ENCODE measurements at regions not wholly inside any gene's neighbourhood (a gene's known extent, or its start where the extent isn't known, plus 50 kb on each side); places are given as distances from the start of the nearest gene placed in this dataset.

- Mint-ChIP-seq H3K4me3 (no peak overlapping the region), H3K27ac (ENCODE audit: low read depth) (no peak overlapping the region), H3K27me3 (no peaks in the 10 kb centered on the region), H3K36me3 (ENCODE audit: insufficient read depth) (no peaks in the 10 kb centered on the region), H3K9me3 (peaks cover 8% of the 10 kb centered on the region), H3K4me1 (no peaks in the 10 kb centered on the region)
- DNase-seq (ENCODE audit: low spot score in 2 of 2) (no peak), ATAC-seq (replicated peaks; ENCODE audit: extremely low read depth, poor library complexity, severe bottlenecking) (no peak)
These were observed 170.4 kb upstream of the CDH6 start for GRCh38 chr5:31023105-31023504.

GRCh38 chr5:31021181-31021624, 172.3 kb upstream of the CDH6 start:
- H3K27ac Mint-ChIP-seq (ENCODE audit: low read depth), result no peak overlapping the region
- no peaks in the 10 kb centered on the region for H3K27me3 Mint-ChIP-seq
- ATAC-seq (replicated peaks; ENCODE audit: extremely low read depth, poor library complexity, severe bottlenecking), result no peak
- no peaks in the 10 kb centered on the region for H3K36me3 Mint-ChIP-seq (ENCODE audit: insufficient read depth)
- peaks cover 15% of the 10 kb centered on the region for H3K9me3 Mint-ChIP-seq
- no peak for DNase-seq (ENCODE audit: low spot score in 2 of 2)
- no peak overlapping the region for H3K4me3 Mint-ChIP-seq
- H3K4me1 Mint-ChIP-seq, result no peaks in the 10 kb centered on the region

- Mint-ChIP-seq H3K4me1 (no peaks in the 10 kb centered on the region), H3K27me3 (no peaks in the 10 kb centered on the region), H3K27ac (ENCODE audit: low read depth) (no peak overlapping the region), H3K36me3 (ENCODE audit: insufficient read depth) (no peaks in the 10 kb centered on the region), H3K4me3 (no peak overlapping the region), H3K9me3 (peaks cover 54% of the 10 kb centered on the region)
- ATAC-seq (replicated peaks; ENCODE audit: extremely low read depth, poor library complexity, severe bottlenecking), result no peak
- no peak for DNase-seq (ENCODE audit: low spot score in 2 of 2)
These were observed 185.3 kb upstream of the CDH6 start for GRCh38 chr5:31008231-31008630.

DNA sequence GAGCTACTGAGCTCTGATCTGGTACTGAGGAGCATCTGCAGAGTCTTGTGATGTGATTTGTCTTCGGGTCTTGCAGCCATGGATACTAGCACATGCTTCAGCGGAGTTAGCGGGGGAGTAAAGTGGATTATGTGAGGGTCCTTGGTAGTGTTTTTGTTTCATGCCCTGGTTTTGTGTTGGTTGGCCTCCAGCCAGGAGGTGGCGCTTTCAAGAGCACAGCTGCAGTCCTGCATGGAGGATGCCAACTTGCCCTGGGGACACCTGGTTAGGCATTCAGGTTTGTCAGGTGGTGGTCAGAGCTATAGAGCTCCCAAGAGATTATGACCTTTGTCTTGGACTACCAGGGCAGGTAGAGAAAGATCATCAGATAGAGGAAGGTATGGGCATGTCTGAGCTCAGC, 185.8 kb upstream of the CDH6 start:
- Mint-ChIP-seq H3K4me1 (no peaks in the 10 kb centered on the region), H3K4me3 (no peak overlapping the region), H3K27ac (ENCODE audit: low read depth) (no peak overlapping the region), H3K27me3 (no peaks in the 10 kb centered on the region), H3K9me3 (peaks cover 55% of the 10 kb centered on the region), H3K36me3 (ENCODE audit: insufficient read depth) (no peaks in the 10 kb centered on the region)
- DNase-seq (ENCODE audit: low spot score in 2 of 2) (no peak), ATAC-seq (replicated peaks; ENCODE audit: extremely low read depth, poor library complexity, severe bottlenecking) (no peak)

- H3K4me1 Mint-ChIP-seq, result no peaks in the 10 kb centered on the region
- H3K27ac Mint-ChIP-seq (ENCODE audit: low read depth), result no peak overlapping the region
- H3K9me3 Mint-ChIP-seq, result peaks cover 25% of the 10 kb centered on the region
- no peaks in the 10 kb centered on the region for H3K27me3 Mint-ChIP-seq
- no peaks in the 10 kb centered on the region for H3K36me3 Mint-ChIP-seq (ENCODE audit: insufficient read depth)
- DNase-seq (ENCODE audit: low spot score in 2 of 2), result no peak
- no peak overlapping the region for H3K4me3 Mint-ChIP-seq
- no peak for ATAC-seq (replicated peaks; ENCODE audit: extremely low read depth, poor library complexity, severe bottlenecking)
These were observed 193.2 kb upstream of the CDH6 start for GRCh38 chr5:31000287-31000686.

GRCh38 chr5:30997681-30998080, 195.8 kb upstream of the CDH6 start:
- Mint-ChIP-seq H3K9me3 (peaks cover 11% of the 10 kb centered on the region), H3K36me3 (ENCODE audit: insufficient read depth) (no peaks in the 10 kb centered on the region), H3K4me3 (no peak overlapping the region), H3K4me1 (no peaks in the 10 kb centered on the region), H3K27me3 (no peaks in the 10 kb centered on the region), H3K27ac (ENCODE audit: low read depth) (no peak overlapping the region)
- ATAC-seq (replicated peaks; ENCODE audit: extremely low read depth, poor library complexity, severe bottlenecking), result no peak
- no peak for DNase-seq (ENCODE audit: low spot score in 2 of 2)

DNA sequence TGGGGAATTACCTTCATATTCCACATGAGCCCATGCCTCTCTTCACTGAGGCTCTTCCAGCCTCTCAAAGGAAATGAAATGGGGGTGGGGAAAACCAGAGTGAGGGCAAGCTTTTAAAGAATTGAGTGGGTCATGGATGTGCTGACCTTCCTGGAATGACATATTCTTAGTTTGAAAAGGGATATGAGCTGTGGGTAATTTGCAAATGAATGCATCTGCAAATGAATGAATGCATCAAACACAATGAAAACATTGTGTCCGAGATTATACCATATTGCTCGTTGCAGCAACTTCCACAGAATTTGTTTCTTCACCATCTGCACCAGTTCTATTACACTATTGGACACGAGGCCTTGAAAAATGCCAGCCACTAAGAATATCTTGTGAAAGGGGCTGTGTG, 198.6 kb upstream of the CDH6 start:
- no peaks in the 10 kb centered on the region for H3K36me3 Mint-ChIP-seq (ENCODE audit: insufficient read depth)
- H3K27me3 Mint-ChIP-seq, result no peaks in the 10 kb centered on the region
- H3K4me3 Mint-ChIP-seq, result no peak overlapping the region
- ATAC-seq (replicated peaks; ENCODE audit: extremely low read depth, poor library complexity, severe bottlenecking) (no peak), DNase-seq (ENCODE audit: low spot score in 2 of 2) (no peak)
- peaks cover 5% of the 10 kb centered on the region for H3K9me3 Mint-ChIP-seq
- H3K27ac Mint-ChIP-seq (ENCODE audit: low read depth), result no peak overlapping the region
- H3K4me1 Mint-ChIP-seq, result no peaks in the 10 kb centered on the region

- no peak for ATAC-seq (replicated peaks; ENCODE audit: extremely low read depth, poor library complexity, severe bottlenecking)
- no peaks in the 10 kb centered on the region for H3K4me1 Mint-ChIP-seq
- peaks cover 9% of the 10 kb centered on the region for H3K9me3 Mint-ChIP-seq
- H3K27ac Mint-ChIP-seq (ENCODE audit: low read depth), result no peak overlapping the region
- no peak overlapping the region for H3K4me3 Mint-ChIP-seq
- no peak for DNase-seq (ENCODE audit: low spot score in 2 of 2)
- H3K36me3 Mint-ChIP-seq (ENCODE audit: insufficient read depth), result no peaks in the 10 kb centered on the region
- no peaks in the 10 kb centered on the region for H3K27me3 Mint-ChIP-seq
These were observed 199.3 kb upstream of the CDH6 start for GRCh38 chr5:30994176-30994575.

GRCh38 chr5:30991462-30991861, 202.0 kb upstream of the CDH6 start:
- Mint-ChIP-seq H3K27me3 (no peaks in the 10 kb centered on the region), H3K4me1 (no peaks in the 10 kb centered on the region), H3K27ac (ENCODE audit: low read depth) (no peak overlapping the region), H3K4me3 (no peak overlapping the region), H3K9me3 (peaks cover 16% of the 10 kb centered on the region), H3K36me3 (ENCODE audit: insufficient read depth) (no peaks in the 10 kb centered on the region)
- ATAC-seq (replicated peaks; ENCODE audit: extremely low read depth, poor library complexity, severe bottlenecking), result no peak
- no peak for DNase-seq (ENCODE audit: low spot score in 2 of 2)

GRCh38 chr5:30981576-30981975, 211.9 kb upstream of the CDH6 start:
- no peak for ATAC-seq (replicated peaks; ENCODE audit: extremely low read depth, poor library complexity, severe bottlenecking)
- Mint-ChIP-seq H3K27me3 (no peaks in the 10 kb centered on the region), H3K4me3 (no peak overlapping the region), H3K9me3 (peaks cover 20% of the 10 kb centered on the region), H3K36me3 (ENCODE audit: insufficient read depth) (no peaks in the 10 kb centered on the region), H3K4me1 (no peaks in the 10 kb centered on the region), H3K27ac (ENCODE audit: low read depth) (no peak overlapping the region)
- DNase-seq (ENCODE audit: low spot score in 2 of 2), result no peak

DNA sequence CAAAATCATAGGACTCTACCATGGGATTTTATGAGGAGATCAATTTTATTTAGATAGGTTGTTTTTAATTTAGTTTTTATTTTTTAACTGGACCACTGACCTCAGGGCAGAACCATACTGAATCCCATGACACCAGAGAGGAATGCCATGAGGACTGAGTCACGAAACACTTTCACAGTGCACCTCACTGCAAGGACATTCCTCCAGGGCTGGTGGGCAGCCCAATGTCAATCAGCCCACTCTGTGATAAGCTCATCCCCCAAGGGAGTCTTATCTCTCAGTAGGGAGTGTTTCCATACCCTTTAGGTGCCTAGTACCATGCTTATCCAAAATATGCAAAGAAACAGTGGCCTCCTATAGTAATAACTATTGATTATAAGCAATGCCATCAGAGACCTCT, 224.5 kb upstream of the CDH6 start:
- peaks cover 2% of the 10 kb centered on the region for H3K9me3 Mint-ChIP-seq
- no peaks in the 10 kb centered on the region for H3K36me3 Mint-ChIP-seq (ENCODE audit: insufficient read depth)
- H3K4me1 Mint-ChIP-seq, result no peaks in the 10 kb centered on the region
- no peak overlapping the region for H3K27ac Mint-ChIP-seq (ENCODE audit: low read depth)
- DNase-seq (ENCODE audit: low spot score in 2 of 2) (no peak), ATAC-seq (replicated peaks; ENCODE audit: extremely low read depth, poor library complexity, severe bottlenecking) (no peak)
- no peaks in the 10 kb centered on the region for H3K27me3 Mint-ChIP-seq
- H3K4me3 Mint-ChIP-seq, result no peak overlapping the region

DNA sequence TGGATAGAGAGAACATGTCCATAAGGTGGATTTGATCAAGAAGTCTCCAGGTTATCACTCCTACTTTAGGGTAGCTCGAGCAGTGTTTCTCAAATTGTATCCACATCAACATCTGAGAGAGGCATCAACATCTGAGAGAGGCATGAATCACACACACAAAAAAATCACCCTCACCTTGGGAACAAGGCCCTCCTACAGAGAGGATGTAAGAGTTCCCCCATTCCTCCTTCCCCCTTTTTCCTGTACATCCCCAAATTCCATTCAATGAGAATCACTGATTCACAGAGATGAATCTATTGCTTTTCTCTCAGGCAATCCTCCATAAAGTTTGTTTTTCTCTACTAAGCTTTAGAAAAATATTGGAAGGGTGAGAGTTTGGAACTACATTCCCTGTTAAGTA, 233.4 kb upstream of the CDH6 start:
- no peak for ATAC-seq (replicated peaks; ENCODE audit: extremely low read depth, poor library complexity, severe bottlenecking)
- no peaks in the 10 kb centered on the region for H3K27me3 Mint-ChIP-seq

GRCh38 chr5:30959238-30959637, 234.2 kb upstream of the CDH6 start:
- Mint-ChIP-seq H3K4me1 (no peaks in the 10 kb centered on the region), H3K9me3 (peaks cover 20% of the 10 kb centered on the region), H3K27ac (ENCODE audit: low read depth) (no peak overlapping the region), H3K36me3 (ENCODE audit: insufficient read depth) (no peaks in the 10 kb centered on the region), H3K27me3 (no peaks in the 10 kb centered on the region), H3K4me3 (no peak overlapping the region)
- DNase-seq (ENCODE audit: low spot score in 2 of 2) (no peak), ATAC-seq (replicated peaks; ENCODE audit: extremely low read depth, poor library complexity, severe bottlenecking) (no peak)

More for the DNA sequence above, 233.4 kb upstream of the CDH6 start:
- Mint-ChIP-seq H3K27ac (ENCODE audit: low read depth) (no peak overlapping the region), H3K36me3 (ENCODE audit: insufficient read depth) (no peaks in the 10 kb centered on the region), H3K4me3 (no peak overlapping the region), H3K4me1 (no peaks in the 10 kb centered on the region), H3K9me3 (peaks cover 18% of the 10 kb centered on the region)
- no peak for DNase-seq (ENCODE audit: low spot score in 2 of 2)

- Mint-ChIP-seq H3K27me3 (no peaks in the 10 kb centered on the region), H3K9me3 (peaks cover 20% of the 10 kb centered on the region), H3K4me3 (no peak overlapping the region), H3K4me1 (no peaks in the 10 kb centered on the region), H3K27ac (ENCODE audit: low read depth) (no peak overlapping the region), H3K36me3 (ENCODE audit: insufficient read depth) (no peaks in the 10 kb centered on the region)
- no peak for DNase-seq (ENCODE audit: low spot score in 2 of 2)
- no peak for ATAC-seq (replicated peaks; ENCODE audit: extremely low read depth, poor library complexity, severe bottlenecking)
These were observed 235.9 kb upstream of the CDH6 start for GRCh38 chr5:30957591-30957990.
